A549 (cell line): ENCODE measurements at regions not wholly inside any gene's neighbourhood (a gene's known extent, or its start where the extent isn't known, plus 50 kb on each side); places are given as distances from the start of the nearest gene placed in this dataset.

Experiments used
- ATAC-seq, 2 experiments: fragments of 200-7000 bp in 1 of 2; fragments of >200 bp in 1 of 2; cut with Nextera tagmentation in 1 of 2; cut with Tn5 transposase in 1 of 2; 3 replicates each; pipeline versions ENCODE4 v1.8.0 to v1.9.1; 2018 to 2020; ENCODE audit warnings: mild to moderate bottlenecking in 1 of 2, moderate library complexity in 1 of 2
- CTCF ChIA-PET: fragments of 300-600 bp; sonication (Branson Sonifier 250); formaldehyde crosslinking; extraction: SDS; loops from one replicate; lab custom pipeline; 2021; ENCODE audit warnings: antibody characterized with exemption, inconsistent platforms; lab: Yijun Ruan, JAX
- POLR2A ChIA-PET: fragments of 350-600 bp; formaldehyde crosslinking; extraction: SDS; loops from one replicate; lab custom pipeline; 2021; ENCODE audit warnings: antibody characterized with exemption, inconsistent platforms; lab: Yijun Ruan, JAX
- DNase-seq, 2 experiments: peaks; one replicate each; pipeline versions ENCODE4 v3.0.0 to v3.0.0-alpha.2; 2011 to 2016; ENCODE audit warnings: low read depth in 1 of 2, low spot score in 1 of 2
- FAIRE-seq: peaks from 2 replicates; lab custom pipeline; 2011; peaks lifted over from hg19 to GRCh38; lab: Jason Lieb, UNC
- H3K27ac ChIP-seq, 2 experiments: fragments of >200 bp; sonication (Bioruptor Twin); formaldehyde crosslinking; 3 replicates each; pipeline ENCODE4 v1.5.1; 2016 to 2017
- H3K4me1 ChIP-seq: fragments of >200 bp; sonication (Bioruptor Twin); formaldehyde crosslinking; 3 replicates; pipeline ENCODE4 v1.6.1; 2016
- H3K4me2 ChIP-seq: fragments of >200 bp; sonication (Bioruptor Twin); formaldehyde crosslinking; 3 replicates; pipeline ENCODE4 v1.6.1; 2016
- H3K4me3 ChIP-seq: fragments of >200 bp; sonication (Bioruptor Twin); formaldehyde crosslinking; 3 replicates; pipeline ENCODE4 v1.5.1; 2016
- H3K9me3 ChIP-seq: fragments of >200 bp; sonication (Bioruptor Twin); formaldehyde crosslinking; 3 replicates; pipeline ENCODE4 v1.6.1; 2016
- CHD2 ChIP-seq: fragments of 150-350 bp; IDR thresholded peaks from 2 replicates; pipeline ENCODE4 v1.6.1; 2014; ENCODE audit warnings: low read length; ENCODE audit not compliant: partially characterized antibody
- EP300 ChIP-seq, 2 experiments: fragments of >200 bp; sonication (Bioruptor Twin); formaldehyde crosslinking; IDR thresholded peaks; 2 replicates in 1 of 2; 3 replicates in 1 of 2; pipeline ENCODE4 v1.6.1; 2016 to 2017
- FOSB ChIP-seq: fragments of 250-450 bp; sonication (Bioruptor Pico); IDR thresholded peaks from 2 replicates; pipeline ENCODE4 v1.5.0; 2020; ENCODE audit warnings: mild to moderate bottlenecking, moderate library complexity
- GATA3 ChIP-seq: IDR thresholded peaks from 2 replicates; pipeline ENCODE4 v1.6.1; 2012; ENCODE audit warnings: borderline replicate concordance
- HDAC2 ChIP-seq: fragments of 200-600 bp; sonication (generic); IDR thresholded peaks from 2 replicates; pipeline ENCODE4 v1.6.1; 2016
- HOXA7 ChIP-seq: fragments of 250-450 bp; sonication (Bioruptor Pico); IDR thresholded peaks from 2 replicates; pipeline ENCODE4 v1.5.0; 2020; ENCODE audit warnings: mild to moderate bottlenecking, moderate library complexity
- JUNB ChIP-seq: fragments of >200 bp; sonication (Bioruptor Twin); formaldehyde crosslinking; IDR thresholded peaks from 2 replicates; pipeline ENCODE4 v1.6.1; 2016
- PHF8 ChIP-seq: fragments of 200-600 bp; sonication (generic); IDR thresholded peaks from 2 replicates; pipeline ENCODE4 v1.6.1; 2016; ENCODE audit warnings: low read depth, mild to moderate bottlenecking, antibody characterized with exemption, moderate library complexity, borderline replicate concordance
- RAD21 ChIP-seq, 2 experiments: fragments of >200 bp in 1 of 2; sonication (Bioruptor Twin) in 1 of 2; formaldehyde crosslinking in 1 of 2; IDR thresholded peaks in 1 of 2; conservative IDR thresholded peaks in 1 of 2; 2 replicates in 1 of 2; 3 replicates in 1 of 2; pipeline ENCODE4 v1.6.1; 2012 to 2018; ENCODE audit warnings: inconsistent platforms in 1 of 2
- REST ChIP-seq: fragments of 200-600 bp; sonication (generic); IDR thresholded peaks from 2 replicates; pipeline ENCODE4 v1.6.1; 2016; ENCODE audit warnings: antibody characterized with exemption, mild to moderate bottlenecking, moderate library complexity
- SMC3 ChIP-seq: fragments of >200 bp; sonication (Bioruptor Twin); formaldehyde crosslinking; IDR thresholded peaks from 3 replicates; pipeline ENCODE4 v1.6.1; 2018; ENCODE audit warnings: inconsistent platforms
- TFCP2L1 ChIP-seq: fragments of 250-450 bp; sonication (Bioruptor Pico); IDR thresholded peaks from 2 replicates; pipeline ENCODE4 v1.5.0; 2021; ENCODE audit warnings: mild to moderate bottlenecking
- ZFP36 ChIP-seq: fragments of 450-650 bp; IDR thresholded peaks from 2 replicates; pipeline ENCODE4 v1.6.1; 2014; ENCODE audit warnings: borderline replicate concordance; ENCODE audit not compliant: partially characterized antibody
- ZNF302 ChIP-seq: fragments of 250-450 bp; sonication (Bioruptor Pico); IDR thresholded peaks from 2 replicates; pipeline ENCODE4 v1.9.0; 2021; ENCODE audit warnings: inconsistent platforms, mild to moderate bottlenecking, moderate library complexity
- WGBS: methylation state at CpG from one replicate; pipeline ENCODE4 v1.1.6; 2017; ENCODE audit errors: missing lambda C conversion rate; 5-methylcytosine and 5-hydroxymethylcytosine counted together
- TF ChIP-seq, protein P1 (sequence below): fragments of 250-450 bp; sonication (Bioruptor Pico); IDR thresholded peaks from 2 replicates; pipeline ENCODE4 v1.5.0; 2020; ENCODE audit warnings: low read depth, mild to moderate bottlenecking, moderate library complexity
- TF ChIP-seq, protein P2 (sequence below): fragments of 250-450 bp; sonication (Bioruptor Pico); IDR thresholded peaks from 2 replicates; pipeline ENCODE4 v1.5.0; 2021; ENCODE audit warnings: mild to moderate bottlenecking, moderate library complexity, borderline replicate concordance
- TF ChIP-seq, protein P3 (sequence below): IDR thresholded peaks from 2 replicates; pipeline ENCODE4 v1.6.1; 2012

- FAIRE-seq = no peak
- Histone ChIP-seq H3K4me3 (no peak overlapping the region), H3K4me2 (no peak overlapping the region), H3K4me1 (peaks cover 14% of the 10 kb centered on the region), H3K9me3 (no peaks in the 10 kb centered on the region), H3K27ac (peak overlapping the region in 1 of 2 experiments; percentile 10; a peak in 1 of 6 replicates)
- POLR2A ChIA-PET = no interaction called here
- ATAC-seq = 0 out of 6 replicates have a peak, but pooled peaks of 1 of the 2 experiments have one; percentile 22
- WGBS = 76% methylated on average over 9 of the region's 9 CpGs
- TF ChIP-seq SMC3 (no peak), CHD2 (no peak), TFCP2L1 (CRISPR knock-in tag) (no peak), GATA3 (no peak), HOXA7 (CRISPR knock-in tag) (no peak), JUNB (no peak)
- TF ChIP-seq, protein P1, sequence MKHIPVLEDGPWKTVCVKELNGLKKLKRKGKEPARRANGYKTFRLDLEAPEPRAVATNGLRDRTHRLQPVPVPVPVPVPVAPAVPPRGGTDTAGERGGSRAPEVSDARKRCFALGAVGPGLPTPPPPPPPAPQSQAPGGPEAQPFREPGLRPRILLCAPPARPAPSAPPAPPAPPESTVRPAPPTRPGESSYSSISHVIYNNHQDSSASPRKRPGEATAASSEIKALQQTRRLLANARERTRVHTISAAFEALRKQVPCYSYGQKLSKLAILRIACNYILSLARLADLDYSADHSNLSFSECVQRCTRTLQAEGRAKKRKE (CRISPR knock-in tag) = no peak
- CTCF ChIA-PET = interaction anchor here (0.8 to 29.6 kb wide), 6 partner anchors 11 to 194 kb away, joined by 4 to 903 read pairs (median 6); no protein-coding TSS in a partner anchor
- DNase-seq = no peak
Measured at GRCh38 chr1:201724039-201724765, 104.8 kb upstream of the IPO9 start.

- Histone ChIP-seq H3K9me3 (no peaks in the 10 kb centered on the region), H3K4me3 (no peak overlapping the region), H3K4me1 (peaks cover 14% of the 10 kb centered on the region), H3K4me2 (no peak overlapping the region), H3K27ac (peak overlapping the region in 1 of 2 experiments; percentile 10; a peak in 1 of 6 replicates)
- TF ChIP-seq ZNF302 (CRISPR knock-in tag) = no peak
- no peak for TF ChIP-seq FOSB (CRISPR knock-in tag)
- no peak for TF ChIP-seq REST
- no peak for TF ChIP-seq PHF8
- TF ChIP-seq RAD21 (conservative IDR thresholded peaks at IDR 0.05 in 1 of 2, IDR thresholded peaks at IDR 0.05 in 1 of 2) = no peak
- DNase-seq = no peak
- ChIA-PET CTCF (interaction anchor here (1.3 to 29.6 kb wide), 2 partner anchors 20 to 61 kb away, joined by 5 to 903 read pairs; no protein-coding TSS in a partner anchor), POLR2A (no interaction called here)
- FAIRE-seq = no peak
- 71% methylated on average over 5 of the region's 5 CpGs for WGBS
- ATAC-seq = no peak; a peak in 1 of 6 replicates
Measured at GRCh38 chr1:201724766-201725118, 104.2 kb upstream of the IPO9 start.

DNA sequence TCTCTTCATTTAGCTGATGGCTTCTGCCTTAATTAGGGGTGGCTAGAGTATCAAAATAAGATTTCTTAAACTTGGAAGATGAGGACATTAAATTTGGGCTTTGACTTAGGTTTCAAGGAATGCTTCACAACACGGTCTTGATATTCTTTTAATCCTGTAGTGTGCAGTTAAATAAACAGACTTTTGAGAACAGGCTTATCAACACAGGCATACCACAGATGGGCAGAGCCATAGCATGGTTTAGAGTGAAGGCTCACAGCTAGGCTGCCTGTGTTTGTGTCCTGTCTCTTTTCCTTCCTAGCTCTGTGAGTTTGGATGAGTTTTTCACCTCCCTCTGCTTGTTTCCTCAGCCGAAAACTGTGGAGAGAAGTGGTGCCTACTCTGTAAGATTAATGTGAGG, 102.3 kb upstream of the IPO9 start:
- no peak for ATAC-seq

More for the DNA sequence above, 102.3 kb upstream of the IPO9 start:
- no peak for DNase-seq
- POLR2A ChIA-PET = no interaction called here
- Histone ChIP-seq H3K4me2 (no peak overlapping the region), H3K4me1 (peaks cover 1% of the 10 kb centered on the region)
- no peak for FAIRE-seq
- 75% methylated on average over 2 of the region's 2 CpGs for WGBS
- TF ChIP-seq HDAC2 (no peak), RAD21 (conservative IDR thresholded peaks at IDR 0.05 in 1 of 2, IDR thresholded peaks at IDR 0.05 in 1 of 2) (no peak), EP300 (IDR thresholded peaks at IDR 0.05) (no peak), ZFP36 (no peak)
- TF ChIP-seq, protein P2, sequence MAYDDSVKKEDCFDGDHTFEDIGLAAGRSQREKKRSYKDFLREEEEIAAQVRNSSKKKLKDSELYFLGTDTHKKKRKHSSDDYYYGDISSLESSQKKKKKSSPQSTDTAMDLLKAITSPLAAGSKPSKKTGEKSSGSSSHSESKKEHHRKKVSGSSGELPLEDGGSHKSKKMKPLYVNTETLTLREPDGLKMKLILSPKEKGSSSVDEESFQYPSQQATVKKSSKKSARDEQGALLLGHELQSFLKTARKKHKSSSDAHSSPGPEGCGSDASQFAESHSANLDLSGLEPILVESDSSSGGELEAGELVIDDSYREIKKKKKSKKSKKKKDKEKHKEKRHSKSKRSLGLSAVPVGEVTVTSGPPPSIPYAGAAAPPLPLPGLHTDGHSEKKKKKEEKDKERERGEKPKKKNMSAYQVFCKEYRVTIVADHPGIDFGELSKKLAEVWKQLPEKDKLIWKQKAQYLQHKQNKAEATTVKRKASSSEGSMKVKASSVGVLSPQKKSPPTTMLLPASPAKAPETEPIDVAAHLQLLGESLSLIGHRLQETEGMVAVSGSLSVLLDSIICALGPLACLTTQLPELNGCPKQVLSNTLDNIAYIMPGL (CRISPR knock-in tag) = no peak
- TF ChIP-seq, protein P3, sequence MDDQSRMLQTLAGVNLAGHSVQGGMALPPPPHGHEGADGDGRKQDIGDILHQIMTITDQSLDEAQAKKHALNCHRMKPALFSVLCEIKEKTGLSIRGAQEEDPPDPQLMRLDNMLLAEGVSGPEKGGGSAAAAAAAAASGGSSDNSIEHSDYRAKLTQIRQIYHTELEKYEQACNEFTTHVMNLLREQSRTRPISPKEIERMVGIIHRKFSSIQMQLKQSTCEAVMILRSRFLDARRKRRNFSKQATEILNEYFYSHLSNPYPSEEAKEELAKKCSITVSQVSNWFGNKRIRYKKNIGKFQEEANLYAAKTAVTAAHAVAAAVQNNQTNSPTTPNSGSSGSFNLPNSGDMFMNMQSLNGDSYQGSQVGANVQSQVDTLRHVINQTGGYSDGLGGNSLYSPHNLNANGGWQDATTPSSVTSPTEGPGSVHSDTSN = no peak
- TF ChIP-seq, all 56 proteins: peak for 0
- H3K27ac ChIP-seq = no peak overlapping the region
- H3K4me3 ChIP-seq = no peak overlapping the region
- H3K9me3 ChIP-seq = no peaks in the 10 kb centered on the region
- CTCF ChIA-PET = interaction anchor here (0.6 to 29.6 kb wide), 7 partner anchors 12 to 246 kb away, joined by 3 to 903 read pairs (median 5); no protein-coding TSS in a partner anchor
